PC-3 (cell line): ENCODE measurements at regions not wholly inside any gene's neighbourhood (a gene's known extent, or its start where the extent isn't known, plus 50 kb on each side); places are given as distances from the start of the nearest gene placed in this dataset.

Experiments
- EZH2 ChIP-seq: fragments of 300-600 bp; sonication (generic); IDR thresholded peaks from one replicate; pipeline ENCODE4 v1.6.1; 2017; ENCODE audit warnings: antibody characterized with exemption, mild to moderate bottlenecking, low read length; ENCODE audit not compliant: unreplicated experiment
- EZH2phosphoT487 ChIP-seq: fragments of 300-600 bp; sonication (generic); IDR thresholded peaks from 2 replicates; pipeline ENCODE4 v1.6.1; 2018; ENCODE audit warnings: mild to moderate bottlenecking, antibody characterized with exemption, low read length, borderline replicate concordance
- TF ChIP-seq, protein P1 (sequence below): fragments of 300-600 bp; sonication (generic); conservative IDR thresholded peaks from 2 replicates; pipeline ENCODE4 v1.5.1; 2017; ENCODE audit warnings: antibody characterized with exemption, low read depth, mild to moderate bottlenecking, low read length

DNA sequence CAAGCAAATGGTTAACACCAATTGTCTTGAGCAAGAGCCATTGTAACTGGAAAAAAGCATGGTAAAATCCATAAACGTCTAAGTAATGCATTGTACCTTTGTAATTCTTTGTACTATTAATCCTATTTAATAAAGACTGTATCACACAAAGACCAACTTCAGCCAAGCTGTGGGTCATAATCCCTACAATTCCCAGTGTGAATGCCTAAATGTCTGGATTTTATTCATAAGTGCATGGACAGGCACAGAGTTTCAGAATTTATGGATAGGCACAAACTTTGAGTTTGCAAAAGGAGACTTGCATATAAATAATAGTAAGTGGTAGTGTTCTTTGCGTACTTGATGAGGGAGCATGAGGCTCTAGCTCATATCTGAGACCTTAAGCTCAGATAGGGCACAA lies 1280.2 kb upstream of the WWC1 start:
- TF ChIP-seq, protein P1, sequence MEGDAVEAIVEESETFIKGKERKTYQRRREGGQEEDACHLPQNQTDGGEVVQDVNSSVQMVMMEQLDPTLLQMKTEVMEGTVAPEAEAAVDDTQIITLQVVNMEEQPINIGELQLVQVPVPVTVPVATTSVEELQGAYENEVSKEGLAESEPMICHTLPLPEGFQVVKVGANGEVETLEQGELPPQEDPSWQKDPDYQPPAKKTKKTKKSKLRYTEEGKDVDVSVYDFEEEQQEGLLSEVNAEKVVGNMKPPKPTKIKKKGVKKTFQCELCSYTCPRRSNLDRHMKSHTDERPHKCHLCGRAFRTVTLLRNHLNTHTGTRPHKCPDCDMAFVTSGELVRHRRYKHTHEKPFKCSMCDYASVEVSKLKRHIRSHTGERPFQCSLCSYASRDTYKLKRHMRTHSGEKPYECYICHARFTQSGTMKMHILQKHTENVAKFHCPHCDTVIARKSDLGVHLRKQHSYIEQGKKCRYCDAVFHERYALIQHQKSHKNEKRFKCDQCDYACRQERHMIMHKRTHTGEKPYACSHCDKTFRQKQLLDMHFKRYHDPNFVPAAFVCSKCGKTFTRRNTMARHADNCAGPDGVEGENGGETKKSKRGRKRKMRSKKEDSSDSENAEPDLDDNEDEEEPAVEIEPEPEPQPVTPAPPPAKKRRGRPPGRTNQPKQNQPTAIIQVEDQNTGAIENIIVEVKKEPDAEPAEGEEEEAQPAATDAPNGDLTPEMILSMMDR = no peak
- TF ChIP-seq EZH2 (no peak), EZH2phosphoT487 (no peak)
